ENCODE measurements at regions not wholly inside any gene's neighbourhood (a gene's known extent, or its start where the extent isn't known, plus 50 kb on each side); places are given as distances from the start of the nearest gene placed in this dataset.
"Not testable (repeated sequence)": the region's sequence is repeated elsewhere in the genome, so short reads cannot be mapped to it uniquely, and the experiment has no call there.

DNA sequence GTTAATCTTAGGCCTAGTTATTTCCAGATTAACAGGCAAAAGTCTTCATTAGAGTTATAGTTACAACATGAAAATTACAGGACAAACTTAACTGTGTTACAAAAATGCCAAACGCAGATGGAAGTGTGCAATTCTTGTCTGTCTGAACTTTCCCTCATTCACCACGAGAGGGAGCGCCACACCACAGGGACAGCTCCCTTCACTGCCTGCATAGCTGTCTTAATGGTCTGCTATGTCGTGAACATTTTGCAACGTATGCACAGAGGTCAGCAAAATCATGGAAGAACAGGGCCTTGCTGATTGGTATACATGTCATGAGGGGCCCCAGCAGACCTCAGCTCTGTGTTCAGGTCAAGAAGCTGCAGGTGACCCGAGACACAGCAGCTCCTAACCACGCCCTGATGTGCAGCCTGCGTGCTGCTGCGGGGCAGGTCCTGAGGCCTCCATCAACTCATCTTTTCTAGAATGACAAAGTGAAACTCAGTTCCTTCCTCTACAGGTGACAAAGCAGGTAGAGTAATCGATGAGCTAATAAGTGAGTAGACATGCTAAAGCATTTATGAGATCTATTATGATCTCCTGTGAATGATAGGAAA lies 78.8 kb upstream of the ATP8B1 start:
- POLR2A ChIA-PET, result no interaction called here
- no peak overlapping the region for H3K27ac Mint-ChIP-seq
- intact Hi-C loops (cut with micrococcal nuclease), result loop anchor here (1.0 to 5.0 kb wide), 6 partner anchors 160 to 610 kb away; partner anchors contain the start of gene NEDD4L (in 1 of the 2)

DNA sequence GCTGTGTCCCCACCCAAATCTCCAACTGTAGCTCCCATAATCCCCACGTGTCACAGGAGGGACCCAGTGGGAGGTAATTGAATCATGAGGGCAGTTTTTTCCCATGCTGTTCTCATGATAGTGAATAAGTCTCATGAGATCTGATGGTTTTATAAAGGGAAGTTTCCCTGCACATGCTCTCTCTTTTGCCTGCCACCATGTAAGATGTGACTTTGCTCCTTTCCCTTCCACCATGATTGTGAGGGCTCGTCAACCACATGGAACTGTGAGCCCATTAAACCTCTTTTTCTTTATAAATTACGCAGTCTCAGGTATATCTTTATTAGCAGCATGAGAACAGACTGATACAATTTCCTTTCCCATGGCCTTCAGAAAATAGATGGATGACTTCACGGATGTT lies 76.8 kb upstream of the ATP8B1 start:
- DNase-seq; H3K9me3 ChIP-seq (ENCODE audit: control insufficient read depth in 2 of 3, low read length in 3 of 3); ATAC-seq; H3K4me3 Mint-ChIP-seq; CTCF ChIA-PET; H3K4me1 ChIP-seq (ENCODE audit: control insufficient read depth in 2 of 2, insufficient read depth in 2 of 2, low read length in 2 of 2); H3K9me3 Mint-ChIP-seq; H3K4me3 ChIP-seq (ENCODE audit: low read length); POLR2A ChIA-PET; H3K36me3 Mint-ChIP-seq; H3K27ac Mint-ChIP-seq; H3K27ac ChIP-seq (ENCODE audit: low read depth, low read length); H3K4me1 Mint-ChIP-seq; H3K36me3 ChIP-seq (ENCODE audit: control insufficient read depth in 2 of 3, insufficient read depth in 3 of 3, low read length in 3 of 3); H3K27me3 ChIP-seq (ENCODE audit: control insufficient read depth in 2 of 2, insufficient read depth in 2 of 2, low read length in 2 of 2): not testable (repeated sequence)
- peaks cover 2 to 28% (median 24%) of the 10 kb centered on the region in 5 donors for H3K27me3 Mint-ChIP-seq
- intact Hi-C loops (cut with micrococcal nuclease), result loop anchor here (5.0 kb wide), 4 partner anchors 162 to 612 kb away; partner anchors contain the start of gene NEDD4L (in 1 of the 2)

More for the DNA sequence above, 78.8 kb upstream of the ATP8B1 start:
- H3K4me3 ChIP-seq (ENCODE audit: low read length), result no peak overlapping the region
- Mint-ChIP-seq H3K36me3 (no peaks in the 10 kb centered on the region), H3K4me1 (no peaks in the 10 kb centered on the region), H3K4me3 (no peak overlapping the region), H3K9me3 (peaks cover 0 to 9% (median 6%) of the 10 kb centered on the region in 11 donors), H3K27me3 (peaks cover 2 to 24% (median 20%) of the 10 kb centered on the region in 5 donors)
- H3K4me1 ChIP-seq (ENCODE audit: control insufficient read depth in 2 of 2, insufficient read depth in 2 of 2, low read length in 2 of 2), result no peaks in the 10 kb centered on the region
- H3K36me3 ChIP-seq (ENCODE audit: control insufficient read depth in 2 of 3, insufficient read depth in 3 of 3, low read length in 3 of 3), result no peaks in the 10 kb centered on the region
- H3K27me3 ChIP-seq (ENCODE audit: control insufficient read depth in 2 of 2, insufficient read depth in 2 of 2, low read length in 2 of 2), result no peaks in the 10 kb centered on the region
- peaks cover 0 to 4% (median 0%) of the 10 kb centered on the region in 3 experiments for H3K9me3 ChIP-seq (ENCODE audit: control insufficient read depth in 2 of 3, low read length in 3 of 3)
- H3K27ac ChIP-seq (ENCODE audit: low read depth, low read length), result no peak overlapping the region
- DNase-seq (peak; percentile 2 to 48 (median 33)), ATAC-seq (peak; percentile 79)
- CTCF ChIA-PET, result interaction anchor here (0.6 to 3.5 kb wide), 8 partner anchors 10 to 613 kb away, joined by 3 to 26 read pairs (median 3); no protein-coding TSS in a partner anchor

DNA sequence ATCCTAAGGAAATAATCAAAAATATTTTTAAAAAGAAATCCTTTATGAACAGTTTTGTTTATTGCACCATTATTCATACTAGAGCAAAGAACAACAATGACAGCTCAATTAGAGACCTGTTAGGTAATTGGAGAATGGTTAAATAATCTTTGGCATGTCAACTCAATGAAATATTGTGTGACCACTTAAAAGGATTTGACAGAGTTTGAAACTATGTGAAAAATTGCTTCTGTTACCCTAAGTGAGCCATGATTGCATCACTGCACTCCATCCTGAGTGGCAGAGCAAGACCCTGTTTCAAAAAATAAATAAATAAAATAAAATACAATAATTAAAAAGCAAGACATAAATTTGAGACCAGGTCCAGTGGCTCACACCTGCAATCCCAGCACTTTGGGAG lies 66.1 kb upstream of the ATP8B1 start:
- Histone ChIP-seq H3K4me3 (ENCODE audit: low read length) (no peak overlapping the region), H3K27me3 (ENCODE audit: control insufficient read depth in 2 of 2, insufficient read depth in 2 of 2, low read length in 2 of 2) (no peaks in the 10 kb centered on the region), H3K9me3 (ENCODE audit: control insufficient read depth in 2 of 3, low read length in 3 of 3) (peaks cover 0 to 15% (median 0%) of the 10 kb centered on the region in 3 experiments), H3K36me3 (ENCODE audit: control insufficient read depth in 2 of 3, insufficient read depth in 3 of 3, low read length in 3 of 3) (no peaks in the 10 kb centered on the region), H3K4me1 (ENCODE audit: control insufficient read depth in 2 of 2, insufficient read depth in 2 of 2, low read length in 2 of 2) (no peaks in the 10 kb centered on the region), H3K27ac (ENCODE audit: low read depth, low read length) (no peak overlapping the region)
- POLR2A ChIA-PET, result no interaction called here
- no peak for ATAC-seq
- Mint-ChIP-seq H3K36me3 (peaks cover 0 to 2% (median 0%) of the 10 kb centered on the region in 5 donors), H3K4me1 (no peaks in the 10 kb centered on the region), H3K27ac (no peak overlapping the region), H3K9me3 (peaks cover 0 to 32% (median 17%) of the 10 kb centered on the region in 11 donors), H3K4me3 (no peak overlapping the region), H3K27me3 (peaks cover 0 to 15% (median 8%) of the 10 kb centered on the region in 5 donors)
- CTCF ChIA-PET, result no interaction called here
- no peak for DNase-seq
- intact Hi-C loops (cut with micrococcal nuclease), result no loop called here

DNA sequence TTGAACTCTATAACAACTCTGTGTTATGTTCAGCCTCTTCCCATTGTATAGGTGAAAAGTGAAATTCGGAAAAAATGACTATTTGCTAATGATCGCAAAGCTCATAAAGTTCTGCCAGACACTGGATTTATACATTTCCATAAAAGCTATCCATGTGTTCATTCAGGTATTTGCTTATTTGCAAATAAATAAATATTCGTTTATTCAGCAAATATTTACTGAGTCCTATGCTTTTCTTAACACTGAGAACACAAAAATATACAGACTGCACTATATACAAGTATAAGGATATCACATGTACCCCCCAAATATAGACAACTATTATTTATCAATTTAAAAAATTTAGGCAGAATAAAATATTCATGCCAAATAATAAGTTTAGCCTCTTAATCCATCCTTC lies 63.2 kb upstream of the ATP8B1 start:
- H3K4me3 Mint-ChIP-seq, result no peak overlapping the region
- intact Hi-C loops (cut with micrococcal nuclease), result loop anchor here in 1 of 2 donors (2.0 kb wide), 1 partner anchor 30 kb away; no protein-coding TSS in a partner anchor
- no peak for ATAC-seq

GRCh38 chr18:57864615-57865121 lies 61.6 kb upstream of the ATP8B1 start:
- Mint-ChIP-seq H3K36me3 (peaks cover 0 to 5% (median 0%) of the 10 kb centered on the region in 5 donors), H3K4me3 (no peak overlapping the region), H3K27ac (no peak overlapping the region), H3K27me3 (peaks cover 4 to 21% (median 10%) of the 10 kb centered on the region in 5 donors), H3K9me3 (no peaks in the 10 kb centered on the region), H3K4me1 (no peaks in the 10 kb centered on the region)
- CTCF ChIA-PET, result no interaction called here
- DNase-seq (no peak), ATAC-seq (no peak)
- Histone ChIP-seq H3K27ac (ENCODE audit: low read depth, low read length) (no peak overlapping the region), H3K36me3 (ENCODE audit: control insufficient read depth in 2 of 3, insufficient read depth in 3 of 3, low read length in 3 of 3) (no peaks in the 10 kb centered on the region), H3K4me3 (ENCODE audit: low read length) (no peak overlapping the region), H3K27me3 (ENCODE audit: control insufficient read depth in 2 of 2, insufficient read depth in 2 of 2, low read length in 2 of 2) (no peaks in the 10 kb centered on the region), H3K4me1 (ENCODE audit: control insufficient read depth in 2 of 2, insufficient read depth in 2 of 2, low read length in 2 of 2) (no peaks in the 10 kb centered on the region), H3K9me3 (ENCODE audit: control insufficient read depth in 2 of 3, low read length in 3 of 3) (no peaks in the 10 kb centered on the region)
- intact Hi-C loops (cut with micrococcal nuclease), result no loop called here
- POLR2A ChIA-PET, result no interaction called here

More for the DNA sequence above, 63.2 kb upstream of the ATP8B1 start:
- Mint-ChIP-seq H3K36me3 (peaks cover 0 to 5% (median 0%) of the 10 kb centered on the region in 5 donors), H3K4me1 (no peaks in the 10 kb centered on the region), H3K27ac (no peak overlapping the region), H3K27me3 (peaks cover 4 to 21% (median 10%) of the 10 kb centered on the region in 5 donors), H3K9me3 (peaks cover 0 to 11% (median 4%) of the 10 kb centered on the region in 11 donors)
- DNase-seq, result no peak
- Histone ChIP-seq H3K9me3 (ENCODE audit: control insufficient read depth in 2 of 3, low read length in 3 of 3) (peaks cover 0 to 2% (median 0%) of the 10 kb centered on the region in 3 experiments), H3K27me3 (ENCODE audit: control insufficient read depth in 2 of 2, insufficient read depth in 2 of 2, low read length in 2 of 2) (no peaks in the 10 kb centered on the region), H3K27ac (ENCODE audit: low read depth, low read length) (no peak overlapping the region), H3K4me3 (ENCODE audit: low read length) (no peak overlapping the region), H3K36me3 (ENCODE audit: control insufficient read depth in 2 of 3, insufficient read depth in 3 of 3, low read length in 3 of 3) (no peaks in the 10 kb centered on the region), H3K4me1 (ENCODE audit: control insufficient read depth in 2 of 2, insufficient read depth in 2 of 2, low read length in 2 of 2) (no peaks in the 10 kb centered on the region)
- POLR2A ChIA-PET, result no interaction called here
- CTCF ChIA-PET, result no interaction called here

DNA sequence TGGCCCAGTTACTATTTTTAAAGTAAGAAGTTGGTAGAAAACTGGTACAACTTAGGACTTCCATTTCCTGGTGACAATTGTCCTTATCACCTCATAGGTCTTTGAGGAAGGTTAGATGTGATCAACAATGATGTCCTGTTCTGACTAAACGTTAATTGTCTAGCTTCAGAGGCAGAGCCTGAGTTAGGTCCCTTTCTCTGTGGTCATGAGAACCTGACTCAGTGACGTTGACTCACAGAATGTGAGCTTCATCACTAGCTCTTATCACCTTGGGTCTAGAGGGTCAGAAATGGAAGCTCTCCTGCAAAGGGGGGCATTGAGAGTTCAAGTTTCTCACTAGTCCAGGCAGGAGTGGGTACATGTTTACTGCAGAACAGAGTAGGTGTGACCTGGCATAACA lies 60.6 kb upstream of the ATP8B1 start:
- no peaks in the 10 kb centered on the region for H3K36me3 ChIP-seq (ENCODE audit: control insufficient read depth in 2 of 3, insufficient read depth in 3 of 3, low read length in 3 of 3)
- POLR2A ChIA-PET, result no interaction called here
- no peak overlapping the region for H3K4me3 ChIP-seq (ENCODE audit: low read length)
- H3K27ac Mint-ChIP-seq, result no peak overlapping the region
- no peaks in the 10 kb centered on the region for H3K9me3 Mint-ChIP-seq
- no peak overlapping the region for H3K4me3 Mint-ChIP-seq
- DNase-seq, result no peak
- H3K27me3 Mint-ChIP-seq, result peaks cover 4 to 21% (median 10%) of the 10 kb centered on the region in 5 donors
- no peak overlapping the region for H3K27ac ChIP-seq (ENCODE audit: low read depth, low read length)
- no peaks in the 10 kb centered on the region for H3K9me3 ChIP-seq (ENCODE audit: control insufficient read depth in 2 of 3, low read length in 3 of 3)
- H3K4me1 Mint-ChIP-seq, result no peaks in the 10 kb centered on the region
- H3K27me3 ChIP-seq (ENCODE audit: control insufficient read depth in 2 of 2, insufficient read depth in 2 of 2, low read length in 2 of 2), result no peaks in the 10 kb centered on the region
- CTCF ChIA-PET, result no interaction called here
- ATAC-seq, result no peak
- intact Hi-C loops (cut with micrococcal nuclease), result no loop called here
- no peaks in the 10 kb centered on the region for H3K4me1 ChIP-seq (ENCODE audit: control insufficient read depth in 2 of 2, insufficient read depth in 2 of 2, low read length in 2 of 2)
- peaks cover 0 to 5% (median 0%) of the 10 kb centered on the region in 5 donors for H3K36me3 Mint-ChIP-seq

GRCh38 chr18:57859314-57859713 lies 56.2 kb upstream of the ATP8B1 start:
- Mint-ChIP-seq H3K27ac (no peak overlapping the region), H3K36me3 (peaks cover 0 to 5% (median 0%) of the 10 kb centered on the region in 5 donors), H3K9me3 (no peaks in the 10 kb centered on the region), H3K4me3 (no peak overlapping the region), H3K27me3 (peaks cover 3 to 12% (median 7%) of the 10 kb centered on the region in 5 donors), H3K4me1 (no peaks in the 10 kb centered on the region)
- H3K36me3 ChIP-seq (ENCODE audit: control insufficient read depth in 2 of 3, insufficient read depth in 3 of 3, low read length in 3 of 3), result no peaks in the 10 kb centered on the region
- H3K4me1 ChIP-seq (ENCODE audit: control insufficient read depth in 2 of 2, insufficient read depth in 2 of 2, low read length in 2 of 2), result no peaks in the 10 kb centered on the region
- ChIA-PET POLR2A (no interaction called here), CTCF (no interaction called here)
- no peak overlapping the region for H3K27ac ChIP-seq (ENCODE audit: low read depth, low read length)
- intact Hi-C loops (cut with micrococcal nuclease), result no loop called here
- no peak for DNase-seq
- no peak overlapping the region for H3K4me3 ChIP-seq (ENCODE audit: low read length)
- ATAC-seq, result no peak
- no peaks in the 10 kb centered on the region for H3K9me3 ChIP-seq (ENCODE audit: control insufficient read depth in 2 of 3, low read length in 3 of 3)
- H3K27me3 ChIP-seq (ENCODE audit: control insufficient read depth in 2 of 2, insufficient read depth in 2 of 2, low read length in 2 of 2), result no peaks in the 10 kb centered on the region
